ENCODE measurements at regions not wholly inside any gene's neighbourhood (a gene's known extent, or its start where the extent isn't known, plus 50 kb on each side); places are given as distances from the start of the nearest gene placed in this dataset.
A peak's percentile ranks its signal among the peaks of the same experiment; 100 is the strongest.

- DNase-seq, result no peak
Observed at GRCh38 chr1:62917314-62917713, 133.4 kb downstream of the ATG4C start.

GRCh38 chr1:62917805-62918204 is 133.9 kb downstream of the ATG4C start:
- DNase-seq, result no peak

GRCh38 chr1:62918700-62919099 is 134.8 kb downstream of the ATG4C start:
- no peak for DNase-seq

- DNase-seq, result no peak
Observed at GRCh38 chr1:62922006-62922405, 138.1 kb downstream of the ATG4C start.

GRCh38 chr1:62924983-62925790 is 141.3 kb downstream of the ATG4C start:
- no peak for DNase-seq

- no peak for DNase-seq
Observed at GRCh38 chr1:62926681-62927252, 142.8 kb downstream of the ATG4C start.

- no peak for DNase-seq
Observed at GRCh38 chr1:62928885-62929284, 145.0 kb downstream of the ATG4C start.

GRCh38 chr1:62937634-62938296 is 153.8 kb downstream of the ATG4C start:
- DNase-seq, result no peak

- no peak for DNase-seq
Observed at GRCh38 chr1:62941780-62942179, 157.8 kb downstream of the ATG4C start.

- no peak for DNase-seq
Observed at GRCh38 chr1:62946511-62946910, 162.6 kb downstream of the ATG4C start.

- DNase-seq, result no peak
Observed at GRCh38 chr1:62951428-62951827, 167.5 kb downstream of the ATG4C start.

- DNase-seq, result no peak
Observed at GRCh38 chr1:62952596-62952995, 168.7 kb downstream of the ATG4C start.

- DNase-seq, result no peak
Observed at GRCh38 chr1:62953633-62954032, 169.7 kb downstream of the ATG4C start.

GRCh38 chr1:62954758-62955157 is 170.8 kb downstream of the ATG4C start:
- no peak for DNase-seq

- DNase-seq, result no peak
Observed at GRCh38 chr1:62955666-62956065, 171.7 kb downstream of the ATG4C start.

- no peak for DNase-seq
Observed at GRCh38 chr1:62962014-62962812, 178.3 kb downstream of the ATG4C start.

- peak in 1 of 2 experiments; percentile 31 for DNase-seq
Observed at GRCh38 chr1:62962901-62963776, 179.2 kb downstream of the ATG4C start.

GRCh38 chr1:62964141-62964540 is 180.2 kb downstream of the ATG4C start:
- DNase-seq, result no peak

GRCh38 chr1:62967031-62967430 is 183.1 kb downstream of the ATG4C start:
- no peak for DNase-seq

GRCh38 chr1:62977366-62977765 is 193.4 kb downstream of the ATG4C start:
- no peak for DNase-seq

- no peak for DNase-seq
Observed at GRCh38 chr1:62978741-62979140, 194.8 kb downstream of the ATG4C start.

GRCh38 chr1:62981434-62981833 is 197.5 kb downstream of the ATG4C start:
- DNase-seq, result no peak

Measured in SHP77 (cell line).